ENCODE measurements at regions not wholly inside any gene's neighbourhood (a gene's known extent, or its start where the extent isn't known, plus 50 kb on each side); places are given as distances from the start of the nearest gene placed in this dataset.
"Not testable (repeated sequence)": the region's sequence is repeated elsewhere in the genome, so short reads cannot be mapped to it uniquely, and the experiment has no call there.

DNA sequence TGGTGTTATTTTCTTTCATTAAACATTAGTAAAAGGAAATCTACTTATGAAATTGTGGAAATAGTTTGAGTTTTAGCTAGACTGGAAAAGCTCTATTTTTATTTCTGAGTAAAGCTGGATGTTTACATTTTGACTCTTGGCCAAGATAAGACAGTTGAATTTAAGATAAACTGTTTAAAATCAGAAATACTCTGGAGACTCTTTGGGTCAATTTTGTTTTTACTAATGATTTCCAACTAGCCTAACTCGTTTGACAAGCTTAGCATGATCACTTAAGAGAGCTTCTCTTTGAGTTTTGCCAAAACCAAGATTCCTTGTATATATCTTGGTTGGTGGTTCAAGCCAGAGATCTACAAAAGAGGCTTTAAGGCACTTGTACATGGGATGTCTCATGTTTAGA, 724.8 kb upstream of the LUZP2 start:
- Mint-ChIP-seq H3K9me3 (peaks cover 14% of the 10 kb centered on the region), H3K4me3 (no peak overlapping the region), H3K4me1 (no peaks in the 10 kb centered on the region), H3K27ac (no peak overlapping the region), H3K27me3 (ENCODE audit: low read depth) (no peaks in the 10 kb centered on the region), H3K36me3 (ENCODE audit: low read depth) (no peaks in the 10 kb centered on the region)
- TF ChIP-seq, protein P1, sequence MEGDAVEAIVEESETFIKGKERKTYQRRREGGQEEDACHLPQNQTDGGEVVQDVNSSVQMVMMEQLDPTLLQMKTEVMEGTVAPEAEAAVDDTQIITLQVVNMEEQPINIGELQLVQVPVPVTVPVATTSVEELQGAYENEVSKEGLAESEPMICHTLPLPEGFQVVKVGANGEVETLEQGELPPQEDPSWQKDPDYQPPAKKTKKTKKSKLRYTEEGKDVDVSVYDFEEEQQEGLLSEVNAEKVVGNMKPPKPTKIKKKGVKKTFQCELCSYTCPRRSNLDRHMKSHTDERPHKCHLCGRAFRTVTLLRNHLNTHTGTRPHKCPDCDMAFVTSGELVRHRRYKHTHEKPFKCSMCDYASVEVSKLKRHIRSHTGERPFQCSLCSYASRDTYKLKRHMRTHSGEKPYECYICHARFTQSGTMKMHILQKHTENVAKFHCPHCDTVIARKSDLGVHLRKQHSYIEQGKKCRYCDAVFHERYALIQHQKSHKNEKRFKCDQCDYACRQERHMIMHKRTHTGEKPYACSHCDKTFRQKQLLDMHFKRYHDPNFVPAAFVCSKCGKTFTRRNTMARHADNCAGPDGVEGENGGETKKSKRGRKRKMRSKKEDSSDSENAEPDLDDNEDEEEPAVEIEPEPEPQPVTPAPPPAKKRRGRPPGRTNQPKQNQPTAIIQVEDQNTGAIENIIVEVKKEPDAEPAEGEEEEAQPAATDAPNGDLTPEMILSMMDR (IDR thresholded peaks at IDR 0.05; ENCODE audit: unreplicated experiment in 3 of 3), result no peak

DNA sequence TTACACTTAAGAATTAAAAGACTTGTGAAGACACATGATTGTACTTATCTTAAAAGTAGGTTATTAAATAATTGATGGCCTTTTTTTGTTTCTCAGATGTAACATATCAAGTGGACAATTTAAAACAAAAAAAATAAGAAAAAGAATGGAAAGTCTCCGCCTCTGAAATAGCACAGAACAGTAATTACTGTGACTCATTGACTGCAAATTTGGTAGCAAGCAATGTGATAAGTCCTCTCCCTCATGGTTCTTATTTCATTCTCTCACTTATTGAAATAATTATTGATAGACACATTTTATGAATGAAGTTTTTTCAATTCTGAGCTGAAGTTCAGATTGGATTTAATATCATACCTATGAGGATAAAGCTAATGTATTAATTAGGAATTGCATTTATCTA, 717.9 kb upstream of the LUZP2 start:
- H3K4me1 Mint-ChIP-seq, result no peaks in the 10 kb centered on the region
- H3K27ac Mint-ChIP-seq, result no peak overlapping the region
- H3K36me3 Mint-ChIP-seq (ENCODE audit: low read depth), result no peaks in the 10 kb centered on the region
- H3K27me3 Mint-ChIP-seq (ENCODE audit: low read depth), result no peaks in the 10 kb centered on the region
- no peaks in the 10 kb centered on the region for H3K9me3 Mint-ChIP-seq
- TF ChIP-seq, protein P1 (IDR thresholded peaks at IDR 0.05; ENCODE audit: unreplicated experiment in 3 of 3), result no peak
- no peak overlapping the region for H3K4me3 Mint-ChIP-seq

DNA sequence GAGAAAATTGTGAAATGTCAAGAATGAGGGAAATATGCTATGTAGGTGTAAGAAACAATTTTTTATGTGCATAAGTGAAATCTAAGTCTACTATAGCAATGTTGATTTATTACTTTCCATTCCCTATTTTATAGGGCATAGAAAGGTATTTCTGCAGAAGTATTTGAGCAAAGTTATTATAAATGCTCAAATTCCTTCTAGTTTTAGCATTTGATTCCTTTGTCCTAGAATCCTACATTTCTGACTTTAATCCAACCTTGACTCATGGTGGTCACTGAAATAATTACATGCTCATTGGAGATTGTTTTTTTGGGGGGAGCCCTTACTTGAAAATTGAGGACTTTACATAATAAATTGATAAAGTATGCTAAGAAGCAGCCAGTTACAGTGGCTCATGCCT, 716.6 kb upstream of the LUZP2 start:
- H3K27me3 Mint-ChIP-seq (ENCODE audit: low read depth), result no peaks in the 10 kb centered on the region

DNA sequence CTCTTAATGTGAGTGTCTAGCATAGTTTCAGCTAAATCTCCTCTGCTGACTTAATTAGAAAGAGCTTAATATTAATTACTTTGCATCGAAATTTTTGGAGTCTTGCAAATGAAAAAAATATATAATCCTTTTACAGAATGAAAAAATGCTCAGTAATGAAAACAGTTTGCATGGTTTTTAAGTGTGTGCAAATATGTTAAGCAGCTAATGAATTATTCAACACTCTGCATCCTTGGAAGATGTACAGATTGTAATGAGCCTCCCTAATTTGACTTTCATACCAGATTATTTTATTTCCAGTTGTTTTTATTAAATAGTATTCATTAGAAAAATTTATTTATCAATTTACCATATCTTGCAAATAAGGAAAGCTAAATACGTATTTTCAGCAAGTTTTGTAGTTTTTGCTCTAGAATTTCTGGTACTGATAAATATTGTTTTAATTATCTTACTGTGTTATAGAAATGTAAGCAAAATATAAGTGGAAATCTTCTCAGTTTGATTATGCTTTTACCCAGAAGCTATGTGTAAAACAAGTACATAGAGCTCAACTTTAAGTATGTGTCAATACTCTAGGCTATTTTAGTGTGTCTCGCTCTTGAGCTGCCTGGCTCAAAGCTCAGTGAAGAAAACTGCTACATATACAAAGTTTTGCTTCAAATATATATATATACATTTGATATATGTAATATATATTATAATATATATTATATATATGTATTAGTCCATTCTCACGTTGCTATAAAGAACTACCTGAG, 714.9 kb upstream of the LUZP2 start:
- TF ChIP-seq, protein P1 (IDR thresholded peaks at IDR 0.05; ENCODE audit: unreplicated experiment in 3 of 3), result no peak
- Mint-ChIP-seq H3K9me3 (no peaks in the 10 kb centered on the region), H3K4me1 (no peaks in the 10 kb centered on the region), H3K27me3 (ENCODE audit: low read depth) (no peaks in the 10 kb centered on the region), H3K27ac (no peak overlapping the region), H3K36me3 (ENCODE audit: low read depth) (no peaks in the 10 kb centered on the region), H3K4me3 (no peak overlapping the region)

More for the DNA sequence above, 716.6 kb upstream of the LUZP2 start:
- H3K4me3 Mint-ChIP-seq, result no peak overlapping the region
- no peaks in the 10 kb centered on the region for H3K9me3 Mint-ChIP-seq
- H3K36me3 Mint-ChIP-seq (ENCODE audit: low read depth), result no peaks in the 10 kb centered on the region
- no peaks in the 10 kb centered on the region for H3K4me1 Mint-ChIP-seq
- TF ChIP-seq, protein P1 (IDR thresholded peaks at IDR 0.05; ENCODE audit: unreplicated experiment in 3 of 3), result no peak
- no peak overlapping the region for H3K27ac Mint-ChIP-seq

DNA sequence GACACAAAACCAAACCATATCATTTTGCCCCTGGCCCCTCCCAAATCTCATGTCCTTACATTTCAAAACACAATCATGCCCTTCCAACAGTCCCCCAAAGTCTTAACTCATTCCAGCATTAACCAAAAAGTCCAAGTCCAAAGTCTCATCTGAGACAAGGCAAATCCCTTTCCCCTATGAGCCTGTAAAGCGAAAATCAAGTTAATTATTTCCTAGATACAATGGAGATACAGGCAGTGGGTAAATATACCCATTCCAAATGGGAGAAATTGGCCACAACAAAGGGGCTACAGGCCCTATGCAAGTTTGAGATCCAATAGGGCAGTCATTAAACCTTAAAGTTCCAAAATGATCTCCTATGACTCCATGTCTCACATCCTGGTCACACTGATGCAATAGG, 709.9 kb upstream of the LUZP2 start:
- H3K9me3 Mint-ChIP-seq; H3K27me3 Mint-ChIP-seq (ENCODE audit: low read depth); H3K4me3 Mint-ChIP-seq; H3K4me1 Mint-ChIP-seq; H3K36me3 Mint-ChIP-seq (ENCODE audit: low read depth): not testable (repeated sequence)
- H3K27ac Mint-ChIP-seq, result peak overlapping the region in 1 of 3 experiments; percentile 3

DNA sequence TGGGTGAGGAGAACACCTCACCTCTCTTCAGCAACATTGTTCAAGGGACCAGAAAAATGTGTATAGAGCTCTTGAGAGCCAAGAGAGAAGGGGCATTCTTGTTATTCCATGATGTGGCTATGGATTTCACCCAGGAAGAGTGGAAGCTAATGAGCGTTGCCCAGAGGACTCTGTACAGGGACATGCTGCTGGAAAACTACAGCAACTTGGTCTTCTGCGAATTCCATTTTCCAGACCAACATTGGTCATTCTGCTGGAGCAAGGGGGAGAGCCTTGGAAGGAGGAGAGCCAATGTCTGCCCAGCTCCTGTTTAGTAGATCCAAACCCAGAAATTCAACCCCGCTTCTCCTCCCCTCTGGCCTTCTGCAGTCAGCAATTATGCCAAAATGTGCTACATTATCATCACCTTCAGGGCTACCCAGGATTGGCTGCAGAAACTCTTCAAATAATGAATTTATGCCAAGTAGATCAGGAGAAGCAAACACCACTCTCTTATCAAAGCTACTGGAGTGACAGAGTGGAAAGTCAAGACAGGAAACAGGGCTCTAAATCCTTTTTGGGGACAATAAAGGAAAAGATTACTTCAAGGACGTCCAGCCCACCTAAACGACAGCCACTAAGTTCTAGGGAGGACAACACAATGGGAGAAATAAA, 707.5 kb upstream of the LUZP2 start:
- Mint-ChIP-seq H3K27me3 (ENCODE audit: low read depth) (no peaks in the 10 kb centered on the region), H3K9me3 (peaks cover 2% of the 10 kb centered on the region), H3K4me1 (no peaks in the 10 kb centered on the region), H3K36me3 (ENCODE audit: low read depth) (no peaks in the 10 kb centered on the region), H3K27ac (no peak overlapping the region), H3K4me3 (no peak overlapping the region)
- TF ChIP-seq, protein P1 (IDR thresholded peaks at IDR 0.05; ENCODE audit: unreplicated experiment in 3 of 3), result no peak
